Lung (tissue), 11 donors: ENCODE measurements at regions not wholly inside any gene's neighbourhood (a gene's known extent, or its start where the extent isn't known, plus 50 kb on each side); places are given as distances from the start of the nearest gene placed in this dataset.

ENCODE experiments used
- ATAC-seq: fragments of 200-7000 bp; cut with Tn5 transposase; one replicate; pipeline ENCODE4 v1.9.1; 2020; ENCODE audit warnings: moderate number of reproducible peaks; ENCODE audit not compliant: insufficient read depth, low FRiP score
- DNase-seq, 3 donors: peaks; one replicate each; pipeline ENCODE4 v3.0.0-alpha.2; 2013 to 2017
- H3K27ac ChIP-seq, 2 donors: one replicate each; pipeline ENCODE4 v1.5.1; 2013; ENCODE audit warnings: mild to moderate bottlenecking in 2 of 2, moderate library complexity in 2 of 2, control low read depth in 1 of 2, inconsistent platforms in 1 of 2, low read depth in 1 of 2, low read length in 1 of 2
- H3K27me3 ChIP-seq, 3 donors: one replicate each; pipeline ENCODE4 v1.5.1; 2013; ENCODE audit warnings: low read length in 2 of 3; ENCODE audit not compliant: control insufficient read depth in 3 of 3, insufficient read depth in 3 of 3
- H3K36me3 ChIP-seq, 4 donors: one replicate each; pipeline ENCODE4 v1.5.1; 2013; ENCODE audit warnings: low read length in 4 of 4, mild to moderate bottlenecking in 1 of 4, moderate library complexity in 1 of 4; ENCODE audit not compliant: control insufficient read depth in 4 of 4, insufficient read depth in 4 of 4
- H3K4me1 ChIP-seq, 5 donors: one replicate each; pipeline ENCODE4 v1.5.1; 2013; ENCODE audit warnings: low read length in 5 of 5, mild to moderate bottlenecking in 2 of 5, moderate library complexity in 1 of 5; ENCODE audit not compliant: control insufficient read depth in 5 of 5, insufficient read depth in 5 of 5
- H3K4me3 ChIP-seq: one replicate; pipeline ENCODE4 v1.5.1; 2013; ENCODE audit warnings: mild to moderate bottlenecking, control low read depth, moderate library complexity
- H3K9ac ChIP-seq, 2 donors: one replicate each; pipeline ENCODE4 v1.5.1; 2013; ENCODE audit warnings: low read length in 2 of 2, control low read depth in 1 of 2; ENCODE audit not compliant: insufficient read depth in 1 of 2
- H3K9me3 ChIP-seq, 4 donors: one replicate each; pipeline ENCODE4 v1.5.1; 2013; ENCODE audit warnings: low read length in 3 of 4, mild to moderate bottlenecking in 1 of 4, moderate library complexity in 1 of 4; ENCODE audit not compliant: control insufficient read depth in 4 of 4, insufficient read depth in 3 of 4
- WGBS, 2 donors: extraction: QIAGEN DNeasy Blood & Tissue Kit; methylation state at CpG; one replicate each; pipeline ENCODE4 v1.1.7; 2013; 5-methylcytosine and 5-hydroxymethylcytosine counted together
- TF ChIP-seq, protein P1 (sequence below): IDR thresholded peaks from 2 replicates; pipeline ENCODE4 v1.5.1; 2012; ENCODE audit warnings: mild to moderate bottlenecking; ENCODE audit errors: control extremely low read depth, extremely low read depth
- donor health status: control.
- donor health status: control.
- donor health status: Bipolar disorder and iron deficiency.
- donor health status: healthy.
- donor health status: DM: yes; HTN: yes; CAD: no.

DNA sequence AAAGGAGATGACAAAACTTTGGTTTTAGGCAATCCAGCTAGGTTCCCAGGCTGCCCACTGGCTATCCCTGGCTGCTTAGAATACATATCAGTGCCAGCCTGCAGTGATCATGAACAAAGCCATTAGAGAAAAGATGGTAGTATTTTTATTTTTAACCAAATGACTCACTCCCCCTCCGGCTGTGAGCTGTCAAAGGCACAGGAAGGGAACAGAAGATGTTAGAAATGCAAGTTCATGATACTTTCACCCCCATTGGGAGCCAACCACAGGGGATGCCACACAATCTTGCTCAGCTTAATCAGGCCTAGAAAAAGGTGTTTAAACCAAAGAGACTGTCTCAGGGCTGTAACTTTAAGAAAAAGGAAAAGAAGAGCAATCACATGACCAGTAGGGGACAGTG is 70.3 kb upstream of the ASTN2 start:
- Histone ChIP-seq H3K9ac (no peak overlapping the region), H3K27me3 (peaks cover 0 to 8% (median 3%) of the 10 kb centered on the region in 3 donors), H3K9me3 (no peaks in the 10 kb centered on the region), H3K27ac (no peak overlapping the region), H3K4me3 (no peak overlapping the region), H3K4me1 (peaks cover 0 to 13% (median 5%) of the 10 kb centered on the region in 5 donors), H3K36me3 (no peaks in the 10 kb centered on the region)
- WGBS, 2 donors, result 13 to 40% methylated on average over 1 of the region's 1 CpG
- ATAC-seq (no peak), DNase-seq (no peak)
- TF ChIP-seq, protein P1, sequence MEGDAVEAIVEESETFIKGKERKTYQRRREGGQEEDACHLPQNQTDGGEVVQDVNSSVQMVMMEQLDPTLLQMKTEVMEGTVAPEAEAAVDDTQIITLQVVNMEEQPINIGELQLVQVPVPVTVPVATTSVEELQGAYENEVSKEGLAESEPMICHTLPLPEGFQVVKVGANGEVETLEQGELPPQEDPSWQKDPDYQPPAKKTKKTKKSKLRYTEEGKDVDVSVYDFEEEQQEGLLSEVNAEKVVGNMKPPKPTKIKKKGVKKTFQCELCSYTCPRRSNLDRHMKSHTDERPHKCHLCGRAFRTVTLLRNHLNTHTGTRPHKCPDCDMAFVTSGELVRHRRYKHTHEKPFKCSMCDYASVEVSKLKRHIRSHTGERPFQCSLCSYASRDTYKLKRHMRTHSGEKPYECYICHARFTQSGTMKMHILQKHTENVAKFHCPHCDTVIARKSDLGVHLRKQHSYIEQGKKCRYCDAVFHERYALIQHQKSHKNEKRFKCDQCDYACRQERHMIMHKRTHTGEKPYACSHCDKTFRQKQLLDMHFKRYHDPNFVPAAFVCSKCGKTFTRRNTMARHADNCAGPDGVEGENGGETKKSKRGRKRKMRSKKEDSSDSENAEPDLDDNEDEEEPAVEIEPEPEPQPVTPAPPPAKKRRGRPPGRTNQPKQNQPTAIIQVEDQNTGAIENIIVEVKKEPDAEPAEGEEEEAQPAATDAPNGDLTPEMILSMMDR, result no peak

DNA sequence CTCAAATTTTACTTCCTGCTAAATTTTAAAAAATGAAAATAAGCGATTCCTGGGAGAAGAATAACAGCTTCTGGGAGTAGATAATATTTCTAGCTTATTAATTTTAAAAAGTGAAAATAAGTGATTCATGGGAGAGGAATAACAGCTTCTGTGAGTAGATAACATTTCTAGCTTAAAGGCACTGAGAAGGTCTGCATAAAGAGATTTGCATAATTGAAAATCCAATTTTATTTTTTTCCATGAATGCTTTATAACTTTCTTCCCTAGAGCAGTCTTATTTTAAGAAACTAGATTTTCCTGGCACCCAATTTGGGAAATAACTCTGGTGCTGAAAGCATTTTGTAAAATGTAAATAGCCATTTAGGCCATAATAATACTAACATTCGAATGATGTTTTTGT is 65.9 kb upstream of the ASTN2 start:
- Histone ChIP-seq H3K4me1 (no peaks in the 10 kb centered on the region), H3K27ac (no peak overlapping the region), H3K36me3 (no peaks in the 10 kb centered on the region), H3K9ac (no peak overlapping the region), H3K4me3 (no peak overlapping the region), H3K9me3 (no peaks in the 10 kb centered on the region), H3K27me3 (peaks cover 0 to 16% (median 3%) of the 10 kb centered on the region in 3 donors)
- WGBS, 2 donors, result 92% methylated on average over 2 of the region's 2 CpGs
- ATAC-seq (no peak), DNase-seq (no peak)
- TF ChIP-seq, protein P1, result no peak

DNA sequence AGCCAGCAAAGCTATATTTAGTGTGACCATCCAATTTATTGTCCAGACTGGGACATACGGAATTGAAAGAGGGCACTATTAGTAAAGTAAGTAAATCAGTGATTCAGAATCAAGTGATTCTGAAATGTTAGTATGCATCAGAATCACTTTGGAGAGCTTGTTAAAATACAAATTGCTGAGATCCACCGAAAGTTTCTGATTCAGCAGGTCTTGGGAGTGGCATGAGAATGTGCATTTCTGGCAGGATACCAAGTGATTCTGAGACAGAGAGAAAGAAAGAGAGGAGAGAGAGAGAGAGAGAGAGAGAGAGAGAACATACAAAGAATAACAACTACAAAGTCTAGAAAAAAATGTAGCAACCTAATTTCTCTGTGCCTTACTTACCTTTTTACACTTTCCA is 65.4 kb upstream of the ASTN2 start:
- Histone ChIP-seq H3K36me3 (no peaks in the 10 kb centered on the region), H3K27me3 (peaks cover 0 to 16% (median 1%) of the 10 kb centered on the region in 3 donors), H3K4me3 (no peak overlapping the region), H3K9me3 (no peaks in the 10 kb centered on the region), H3K27ac (no peak overlapping the region), H3K9ac (no peak overlapping the region), H3K4me1 (no peaks in the 10 kb centered on the region)
- WGBS, 2 donors, result 74 to 85% methylated on average over 2 of the region's 2 CpGs
- DNase-seq, result no peak
- TF ChIP-seq, protein P1, result no peak
- ATAC-seq, result no peak

DNA sequence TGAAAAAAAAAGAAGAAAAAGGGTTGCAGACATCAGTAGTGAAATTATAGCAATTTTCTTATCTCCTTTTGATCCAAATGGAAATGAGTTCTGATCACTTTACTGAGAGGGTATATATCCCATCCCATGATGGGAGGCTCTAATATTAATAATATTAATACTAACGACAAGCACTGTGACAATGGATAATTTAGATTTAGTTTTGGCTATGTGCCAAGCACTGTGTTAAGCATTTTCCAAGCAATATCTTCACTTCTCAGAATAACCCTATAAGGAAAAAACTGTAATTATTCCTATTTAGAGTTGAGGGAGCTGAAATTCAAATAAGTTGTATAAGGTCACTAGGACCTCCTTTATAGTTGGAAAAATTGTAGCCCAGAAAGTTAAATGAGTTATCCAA is 58.4 kb upstream of the ASTN2 start:
- TF ChIP-seq, protein P1, result no peak
- ATAC-seq (no peak), DNase-seq (no peak)
- Histone ChIP-seq H3K4me1 (no peaks in the 10 kb centered on the region), H3K27ac (no peak overlapping the region), H3K9ac (no peak overlapping the region), H3K36me3 (no peaks in the 10 kb centered on the region), H3K4me3 (no peak overlapping the region), H3K27me3 (peaks cover 0 to 2% (median 0%) of the 10 kb centered on the region in 3 donors), H3K9me3 (no peaks in the 10 kb centered on the region)
- WGBS, 2 donors, result 55 to 72% methylated on average over 1 of the region's 1 CpG
